Neural crest cell (in vitro differentiated cells): ENCODE measurements at regions not wholly inside any gene's neighbourhood (a gene's known extent, or its start where the extent isn't known, plus 50 kb on each side); places are given as distances from the start of the nearest gene placed in this dataset.

Experiments
- DNase-seq: peaks from one replicate; pipeline ENCODE4 v3.0.0; 2021; ENCODE audit warnings: low read depth, mixed read lengths, low spot score
- H3K27ac Mint-ChIP-seq: one replicate; pipeline ENCODE4 v1.8.0; 2021; ENCODE audit warnings: mild to moderate bottlenecking, mixed read lengths; ENCODE audit not compliant: unreplicated experiment
- H3K27me3 Mint-ChIP-seq: 2 replicates; pipeline ENCODE4 v1.8.0; 2021; ENCODE audit warnings: low read depth, mild to moderate bottlenecking, mixed read lengths
- H3K36me3 Mint-ChIP-seq: 2 replicates; pipeline ENCODE4 v1.8.0; 2021; ENCODE audit warnings: low read depth, mild to moderate bottlenecking, mixed read lengths
- H3K4me1 Mint-ChIP-seq: 2 replicates; pipeline ENCODE4 v1.8.0; 2021; ENCODE audit warnings: mixed read lengths
- H3K4me3 Mint-ChIP-seq: one replicate; pipeline ENCODE4 v1.8.0; 2021; ENCODE audit warnings: mild to moderate bottlenecking, mixed read lengths
- H3K9me3 Mint-ChIP-seq: 2 replicates; pipeline ENCODE4 v1.8.0; 2021; ENCODE audit warnings: mixed read lengths
- CTCF ChIP-seq: fragments of 200-600 bp; sonication (generic); conservative IDR thresholded peaks from 2 replicates; pipeline ENCODE4 v1.5.0; 2021; ENCODE audit warnings: antibody characterized with exemption, mild to moderate bottlenecking

- H3K4me3 Mint-ChIP-seq, result peak overlapping the region; percentile 71
- H3K27me3 Mint-ChIP-seq, result no peaks in the 10 kb centered on the region
- H3K36me3 Mint-ChIP-seq, result peaks cover 13% of the 10 kb centered on the region
- no peak for TF ChIP-seq CTCF
- peak; percentile 20 for DNase-seq
- H3K9me3 Mint-ChIP-seq, result peaks cover 4% of the 10 kb centered on the region
- peak overlapping the region; percentile 6 for H3K27ac Mint-ChIP-seq
- H3K4me1 Mint-ChIP-seq, result peaks cover 67% of the 10 kb centered on the region
Observed at GRCh38 chr5:93819668-93820067, 78.3 kb upstream of the POU5F2 start.

- Mint-ChIP-seq H3K36me3 (peaks cover 20% of the 10 kb centered on the region), H3K27me3 (no peaks in the 10 kb centered on the region), H3K27ac (no peak overlapping the region), H3K9me3 (peaks cover 5% of the 10 kb centered on the region), H3K4me3 (no peak overlapping the region), H3K4me1 (peaks cover 30% of the 10 kb centered on the region)
- no peak for DNase-seq
- no peak for TF ChIP-seq CTCF
Observed at GRCh38 chr5:93810780-93811179, 69.4 kb upstream of the POU5F2 start.

GRCh38 chr5:93809430-93809829, 68.0 kb upstream of the POU5F2 start:
- Mint-ChIP-seq H3K36me3 (peaks cover 15% of the 10 kb centered on the region), H3K4me3 (no peak overlapping the region), H3K27ac (no peak overlapping the region), H3K27me3 (no peaks in the 10 kb centered on the region), H3K9me3 (peaks cover 4% of the 10 kb centered on the region), H3K4me1 (peaks cover 36% of the 10 kb centered on the region)
- TF ChIP-seq CTCF, result no peak
- DNase-seq, result no peak

GRCh38 chr5:93807846-93808245, 66.4 kb upstream of the POU5F2 start:
- peak; percentile 16 for DNase-seq
- peaks cover 49% of the 10 kb centered on the region for H3K4me1 Mint-ChIP-seq
- H3K4me3 Mint-ChIP-seq, result peak overlapping the region; percentile 77
- peaks cover 5% of the 10 kb centered on the region for H3K36me3 Mint-ChIP-seq
- TF ChIP-seq CTCF, result no peak
- peak overlapping the region; percentile 59 for H3K27ac Mint-ChIP-seq
- peaks cover 3% of the 10 kb centered on the region for H3K9me3 Mint-ChIP-seq
- H3K27me3 Mint-ChIP-seq, result no peaks in the 10 kb centered on the region

- Mint-ChIP-seq H3K36me3 (peaks cover 4% of the 10 kb centered on the region), H3K9me3 (no peaks in the 10 kb centered on the region), H3K4me3 (peak overlapping the region; percentile 66), H3K4me1 (peaks cover 68% of the 10 kb centered on the region), H3K27ac (peak overlapping the region; percentile 96), H3K27me3 (no peaks in the 10 kb centered on the region)
- no peak for DNase-seq
- no peak for TF ChIP-seq CTCF
Observed at GRCh38 chr5:93805616-93806379, 64.4 kb upstream of the POU5F2 start.
